SK-N-MC (cell line): ENCODE measurements at regions not wholly inside any gene's neighbourhood (a gene's known extent, or its start where the extent isn't known, plus 50 kb on each side); places are given as distances from the start of the nearest gene placed in this dataset.

Experiments used
- EZH2 ChIP-seq: fragments of 200-600 bp; sonication (generic); IDR thresholded peaks from one replicate; pipeline ENCODE4 v1.6.1; 2017; ENCODE audit warnings: antibody characterized with exemption
- FOXP2 ChIP-seq: optimal IDR thresholded peaks from 2 replicates; pipeline ENCODE3; 2011; ENCODE audit warnings: mild to moderate bottlenecking, moderate library complexity; ENCODE audit not compliant: insufficient read depth; ENCODE audit errors: extremely low read length, control extremely low read depth
- POLR2AphosphoS5 ChIP-seq: IDR thresholded peaks from 2 replicates; pipeline ENCODE4 v1.6.1; 2012; ENCODE audit warnings: mild to moderate bottlenecking, low read depth, low read length, borderline replicate concordance

GRCh38 chrX:78593701-78594100, 65.4 kb downstream of the RTL3 start:
- TF ChIP-seq POLR2AphosphoS5 (no peak), EZH2 (no peak), FOXP2 (no peak)
